ENCODE measurements at regions not wholly inside any gene's neighbourhood (a gene's known extent, or its start where the extent isn't known, plus 50 kb on each side); places are given as distances from the start of the nearest gene placed in this dataset.

GRCh38 chr20:22182148-22182547 is 402.2 kb downstream of the FOXA2 start:
- no peak for DNase-seq (ENCODE audit: unreplicated experiment)
- Mint-ChIP-seq H3K9me3 (ENCODE audit: unreplicated experiment) (no peaks in the 10 kb centered on the region), H3K4me3 (ENCODE audit: unreplicated experiment) (no peak overlapping the region), H3K27ac (ENCODE audit: low read depth, unreplicated experiment) (no peak overlapping the region), H3K36me3 (ENCODE audit: insufficient read depth, unreplicated experiment) (no peaks in the 10 kb centered on the region), H3K4me1 (ENCODE audit: insufficient read depth, unreplicated experiment) (no peaks in the 10 kb centered on the region), H3K27me3 (ENCODE audit: insufficient read depth, unreplicated experiment) (peaks cover 78% of the 10 kb centered on the region)
- intact Hi-C loops (cut with micrococcal nuclease) = no loop called here
- ChIA-PET POLR2A (interaction anchor here (0.7 kb wide), 2 partner anchors 30 to 56 kb away, joined by 3 read pairs; no protein-coding TSS in a partner anchor), CTCF (interaction anchor here (0.6 kb wide), 1 partner anchor 450 kb away, joined by 5 read pairs; no protein-coding TSS in a partner anchor)
- TF ChIP-seq, protein P1, sequence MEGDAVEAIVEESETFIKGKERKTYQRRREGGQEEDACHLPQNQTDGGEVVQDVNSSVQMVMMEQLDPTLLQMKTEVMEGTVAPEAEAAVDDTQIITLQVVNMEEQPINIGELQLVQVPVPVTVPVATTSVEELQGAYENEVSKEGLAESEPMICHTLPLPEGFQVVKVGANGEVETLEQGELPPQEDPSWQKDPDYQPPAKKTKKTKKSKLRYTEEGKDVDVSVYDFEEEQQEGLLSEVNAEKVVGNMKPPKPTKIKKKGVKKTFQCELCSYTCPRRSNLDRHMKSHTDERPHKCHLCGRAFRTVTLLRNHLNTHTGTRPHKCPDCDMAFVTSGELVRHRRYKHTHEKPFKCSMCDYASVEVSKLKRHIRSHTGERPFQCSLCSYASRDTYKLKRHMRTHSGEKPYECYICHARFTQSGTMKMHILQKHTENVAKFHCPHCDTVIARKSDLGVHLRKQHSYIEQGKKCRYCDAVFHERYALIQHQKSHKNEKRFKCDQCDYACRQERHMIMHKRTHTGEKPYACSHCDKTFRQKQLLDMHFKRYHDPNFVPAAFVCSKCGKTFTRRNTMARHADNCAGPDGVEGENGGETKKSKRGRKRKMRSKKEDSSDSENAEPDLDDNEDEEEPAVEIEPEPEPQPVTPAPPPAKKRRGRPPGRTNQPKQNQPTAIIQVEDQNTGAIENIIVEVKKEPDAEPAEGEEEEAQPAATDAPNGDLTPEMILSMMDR (IDR thresholded peaks at IDR 0.05; ENCODE audit: unreplicated experiment) = no peak
- BruUV-seq (replicated peaks) = no TSS peak

- DNase-seq (ENCODE audit: unreplicated experiment) = peak; percentile 13
- Mint-ChIP-seq H3K27me3 (ENCODE audit: insufficient read depth, unreplicated experiment) (peaks cover 97% of the 10 kb centered on the region), H3K9me3 (ENCODE audit: unreplicated experiment) (peaks cover 4% of the 10 kb centered on the region), H3K4me3 (ENCODE audit: unreplicated experiment) (no peak overlapping the region), H3K36me3 (ENCODE audit: insufficient read depth, unreplicated experiment) (no peaks in the 10 kb centered on the region), H3K27ac (ENCODE audit: low read depth, unreplicated experiment) (no peak overlapping the region), H3K4me1 (ENCODE audit: insufficient read depth, unreplicated experiment) (no peaks in the 10 kb centered on the region)
- TF ChIP-seq, protein P1 (IDR thresholded peaks at IDR 0.05; ENCODE audit: unreplicated experiment) = peak; percentile 25
- ChIA-PET POLR2A (no interaction called here), CTCF (interaction anchor here (0.5 to 1.5 kb wide), 5 partner anchors 8 to 609 kb away, joined by 3 to 4 read pairs (median 3); no protein-coding TSS in a partner anchor)
- no TSS peak for BruUV-seq (replicated peaks)
- intact Hi-C loops (cut with micrococcal nuclease) = no loop called here
Measured at GRCh38 chr20:22180244-22180643, 404.1 kb downstream of the FOXA2 start.

DNA sequence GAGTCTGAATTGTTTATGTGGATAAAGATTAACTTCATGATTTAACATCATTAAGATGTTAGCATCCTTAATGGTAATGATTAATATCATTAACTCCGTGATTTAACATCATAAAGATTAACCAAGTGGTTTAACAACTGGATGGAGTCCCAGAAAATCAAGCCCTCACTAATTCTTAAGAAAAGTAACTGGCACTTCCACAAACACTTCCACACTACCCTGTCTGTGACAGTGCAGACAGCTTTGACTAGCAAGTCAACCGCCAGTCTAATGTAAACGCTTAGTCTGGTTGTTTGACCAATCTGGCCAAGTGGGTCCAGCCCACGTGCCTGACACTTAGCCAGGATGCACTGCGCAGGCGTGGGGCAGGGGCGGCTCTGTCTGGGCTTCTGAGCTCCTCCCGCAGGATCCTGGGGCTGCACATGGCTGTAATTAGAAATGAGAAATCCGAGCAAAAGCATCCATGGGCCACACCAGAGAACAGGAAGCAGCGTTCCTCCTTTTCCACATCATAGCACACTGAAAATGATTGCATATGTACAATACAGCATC is 424.2 kb downstream of the FOXA2 start:
- DNase-seq (ENCODE audit: unreplicated experiment) = no peak
- Mint-ChIP-seq H3K27ac (ENCODE audit: low read depth, unreplicated experiment) (no peak overlapping the region), H3K4me3 (ENCODE audit: unreplicated experiment) (no peak overlapping the region), H3K9me3 (ENCODE audit: unreplicated experiment) (no peaks in the 10 kb centered on the region), H3K27me3 (ENCODE audit: insufficient read depth, unreplicated experiment) (peaks cover 99% of the 10 kb centered on the region), H3K4me1 (ENCODE audit: insufficient read depth, unreplicated experiment) (no peaks in the 10 kb centered on the region), H3K36me3 (ENCODE audit: insufficient read depth, unreplicated experiment) (no peaks in the 10 kb centered on the region)
- ChIA-PET POLR2A (interaction anchor here (0.5 kb wide), 1 partner anchor 86 kb away, joined by 4 read pairs; no protein-coding TSS in a partner anchor), CTCF (interaction anchor here (0.5 to 1.6 kb wide), 3 partner anchors 20 to 1296 kb away, joined by 3 to 6 read pairs (median 3); no protein-coding TSS in a partner anchor)
- no TSS peak for BruUV-seq (replicated peaks)
- intact Hi-C loops (cut with micrococcal nuclease) = no loop called here
- TF ChIP-seq, protein P1 (IDR thresholded peaks at IDR 0.05; ENCODE audit: unreplicated experiment) = no peak

- no peaks in the 10 kb centered on the region for H3K4me1 Mint-ChIP-seq (ENCODE audit: insufficient read depth, unreplicated experiment)
- H3K27ac Mint-ChIP-seq (ENCODE audit: low read depth, unreplicated experiment) = no peak overlapping the region
- H3K4me3 Mint-ChIP-seq (ENCODE audit: unreplicated experiment) = no peak overlapping the region
- no peaks in the 10 kb centered on the region for H3K9me3 Mint-ChIP-seq (ENCODE audit: unreplicated experiment)
- no peak for DNase-seq (ENCODE audit: unreplicated experiment)
- H3K36me3 Mint-ChIP-seq (ENCODE audit: insufficient read depth, unreplicated experiment) = no peaks in the 10 kb centered on the region
- BruUV-seq (replicated peaks) = no TSS peak
- ChIA-PET POLR2A (no interaction called here), CTCF (no interaction called here)
- TF ChIP-seq, protein P1 (IDR thresholded peaks at IDR 0.05; ENCODE audit: unreplicated experiment) = no peak
- peaks cover 99% of the 10 kb centered on the region for H3K27me3 Mint-ChIP-seq (ENCODE audit: insufficient read depth, unreplicated experiment)
- intact Hi-C loops (cut with micrococcal nuclease) = no loop called here
Measured at GRCh38 chr20:22159276-22159675, 425.1 kb downstream of the FOXA2 start.
